GM12891 (cell line): ENCODE measurements at regions not wholly inside any gene's neighbourhood (a gene's known extent, or its start where the extent isn't known, plus 50 kb on each side); places are given as distances from the start of the nearest gene placed in this dataset.

ENCODE experiments used
- DNase-seq: peaks from one replicate; pipeline ENCODE4 v3.0.0; 2011; ENCODE audit warnings: low spot score; ENCODE audit not compliant: insufficient read length
- FAIRE-seq: peaks from 2 replicates; lab custom pipeline; 2011; peaks lifted over from hg19 to GRCh38; lab: Jason Lieb, UNC
- PAX5 ChIP-seq: IDR thresholded peaks from 2 replicates; pipeline ENCODE4 v1.6.1; 2011; ENCODE audit warnings: low read length, moderate library complexity, mild to moderate bottlenecking; ENCODE audit not compliant: insufficient read depth, severe bottlenecking
- POLR2A ChIP-seq: IDR thresholded peaks from 2 replicates; pipeline ENCODE4 v1.6.1; 2011; ENCODE audit warnings: low read depth, low read length, control low read depth
- POLR2AphosphoS5 ChIP-seq: IDR thresholded peaks from 2 replicates; pipeline ENCODE4 v1.6.1; 2011; ENCODE audit warnings: low read depth, low read length, control low read depth
- POU2F2 ChIP-seq: IDR thresholded peaks from 2 replicates; pipeline ENCODE4 v1.6.1; 2011; ENCODE audit warnings: low read depth, mild to moderate bottlenecking, control low read depth, low read length, moderate library complexity
- SPI1 ChIP-seq: IDR thresholded peaks from 2 replicates; pipeline ENCODE4 v1.6.1; 2011; ENCODE audit warnings: low read depth, low read length, control low read depth
- TAF1 ChIP-seq: IDR thresholded peaks from 2 replicates; pipeline ENCODE4 v1.6.1; 2011; ENCODE audit warnings: low read depth, low read length, control low read depth

GRCh38 chr18:64203295-64203694, 54.4 kb upstream of the LINC00305 start:
- FAIRE-seq (no peak), DNase-seq (no peak)
- no peak for TF ChIP-seq POLR2AphosphoS5
- TF ChIP-seq POU2F2 = no peak
- no peak for TF ChIP-seq PAX5
- no peak for TF ChIP-seq SPI1
- TF ChIP-seq TAF1 = no peak
- TF ChIP-seq POLR2A = no peak

GRCh38 chr18:64202863-64203262, 54.0 kb upstream of the LINC00305 start:
- FAIRE-seq (no peak), DNase-seq (no peak)
- no peak for TF ChIP-seq POU2F2

- no peak for DNase-seq
Measured at GRCh38 chr18:64202210-64202836, 53.4 kb upstream of the LINC00305 start.

GRCh38 chr18:64201781-64202180, 52.9 kb upstream of the LINC00305 start:
- FAIRE-seq (no peak), DNase-seq (no peak)
- no peak for TF ChIP-seq PAX5

More at GRCh38 chr18:64202210-64202836, 53.4 kb upstream of the LINC00305 start:
- no peak for TF ChIP-seq PAX5
- no peak for TF ChIP-seq POLR2AphosphoS5
- TF ChIP-seq POLR2A = no peak
- TF ChIP-seq POU2F2 = no peak
- no peak for TF ChIP-seq SPI1
- no peak for TF ChIP-seq TAF1
- FAIRE-seq = no peak

GRCh38 chr18:64199581-64199980, 50.7 kb upstream of the LINC00305 start:
- TF ChIP-seq POLR2AphosphoS5 (no peak), TAF1 (no peak), POLR2A (no peak), PAX5 (no peak), POU2F2 (no peak), SPI1 (no peak)
- DNase-seq = no peak
- FAIRE-seq = no peak
